Astrocyte (in vitro differentiated cells and primary cell): ENCODE measurements at regions not wholly inside any gene's neighbourhood (a gene's known extent, or its start where the extent isn't known, plus 50 kb on each side); places are given as distances from the start of the nearest gene placed in this dataset.
A peak's percentile ranks its signal among the peaks of the same experiment; 100 is the strongest.

ENCODE experiments used
- DNase-seq: peaks from one replicate; pipeline ENCODE4 v3.0.0-alpha.2; 2010; ENCODE audit warnings: low read depth
- FAIRE-seq: peaks from 2 replicates; lab custom pipeline; 2011; peaks lifted over from hg19 to GRCh38; lab: Jason Lieb, UNC
- H2AFZ ChIP-seq: 2 replicates; pipeline ENCODE4 v1.6.0; 2012; ENCODE audit warnings: low read depth, low read length, inconsistent platforms
- H3K27ac ChIP-seq: 2 replicates; pipeline ENCODE4 v1.5.1; 2011; ENCODE audit warnings: low read depth, low read length, inconsistent platforms
- H3K27me3 ChIP-seq: 2 replicates; pipeline ENCODE4 v1.6.0; 2011; ENCODE audit warnings: low read length, inconsistent platforms; ENCODE audit not compliant: insufficient read depth
- H3K36me3 ChIP-seq: 2 replicates; pipeline ENCODE4 v1.5.1; 2011; ENCODE audit warnings: low read length, inconsistent platforms; ENCODE audit not compliant: insufficient read depth
- H3K4me1 ChIP-seq: 2 replicates; pipeline ENCODE4 v1.5.1; 2011; ENCODE audit warnings: low read length, inconsistent platforms; ENCODE audit not compliant: insufficient read depth
- H3K4me2 ChIP-seq: 2 replicates; pipeline ENCODE4 v1.6.0; 2012; ENCODE audit warnings: low read length, inconsistent platforms
- H3K4me3 ChIP-seq: 2 replicates; pipeline ENCODE4 v1.5.1; 2011; ENCODE audit warnings: low read depth, mild to moderate bottlenecking, low read length, inconsistent platforms; ENCODE audit not compliant: insufficient read depth
- H3K79me2 ChIP-seq: 2 replicates; pipeline ENCODE4 v1.6.0; 2012; ENCODE audit warnings: mild to moderate bottlenecking, low read length, inconsistent platforms; ENCODE audit not compliant: insufficient read depth
- H3K9ac ChIP-seq: 2 replicates; pipeline ENCODE4 v1.6.0; 2012; ENCODE audit warnings: mild to moderate bottlenecking, low read length, inconsistent platforms
- H3K9me3 ChIP-seq: 2 replicates; pipeline ENCODE4 v1.5.1; 2012; ENCODE audit warnings: low read depth, mild to moderate bottlenecking, low read length, inconsistent platforms; ENCODE audit not compliant: insufficient read depth
- H4K20me1 ChIP-seq: 2 replicates; pipeline ENCODE4 v1.6.0; 2012; ENCODE audit warnings: low read length, inconsistent platforms; ENCODE audit not compliant: insufficient read depth
- H3K27ac Mint-ChIP-seq: one replicate; pipeline ENCODE4 v1.8.0; 2021; ENCODE audit warnings: mild to moderate bottlenecking, mixed read lengths; ENCODE audit not compliant: unreplicated experiment
- H3K27me3 Mint-ChIP-seq: one replicate; pipeline ENCODE4 v1.8.0; 2021; ENCODE audit warnings: low read depth, mixed read lengths; ENCODE audit not compliant: unreplicated experiment
- H3K36me3 Mint-ChIP-seq: one replicate; pipeline ENCODE4 v1.8.0; 2021; ENCODE audit warnings: low read depth, mixed read lengths; ENCODE audit not compliant: unreplicated experiment
- H3K4me1 Mint-ChIP-seq: one replicate; pipeline ENCODE4 v1.8.0; 2021; ENCODE audit warnings: low read depth, mixed read lengths; ENCODE audit not compliant: unreplicated experiment
- H3K4me3 Mint-ChIP-seq: one replicate; pipeline ENCODE4 v1.8.0; 2021; ENCODE audit warnings: mild to moderate bottlenecking, moderate library complexity, mixed read lengths; ENCODE audit not compliant: unreplicated experiment
- H3K9me3 Mint-ChIP-seq: one replicate; pipeline ENCODE4 v1.8.0; 2021; ENCODE audit warnings: mild to moderate bottlenecking, mixed read lengths; ENCODE audit not compliant: unreplicated experiment
- CTCF ChIP-seq: IDR thresholded peaks from 2 replicates; pipeline ENCODE4 v1.5.1; 2011; ENCODE audit warnings: low read depth, mild to moderate bottlenecking, inconsistent platforms, low read length, moderate library complexity; ENCODE audit not compliant: insufficient read depth
- EZH2 ChIP-seq: IDR thresholded peaks from 2 replicates; pipeline ENCODE4 v1.6.1; 2012; ENCODE audit warnings: mild to moderate bottlenecking, low read length, inconsistent platforms; ENCODE audit not compliant: insufficient read depth

- Mint-ChIP-seq H3K27ac (no peak overlapping the region), H3K4me3 (no peak overlapping the region), H3K36me3 (no peaks in the 10 kb centered on the region), H3K4me1 (no peaks in the 10 kb centered on the region), H3K27me3 (peaks cover 10% of the 10 kb centered on the region), H3K9me3 (peaks cover 10% of the 10 kb centered on the region)
- Histone ChIP-seq H3K9ac (no peak overlapping the region), H3K4me2 (no peak overlapping the region), H3K27ac (no peak overlapping the region), H2AFZ (no peak overlapping the region), H3K4me3 (no peak overlapping the region), H3K9me3 (no peaks in the 10 kb centered on the region), H3K4me1 (no peaks in the 10 kb centered on the region), H3K27me3 (no peaks in the 10 kb centered on the region), H3K79me2 (no peaks in the 10 kb centered on the region), H4K20me1 (no peaks in the 10 kb centered on the region), H3K36me3 (no peaks in the 10 kb centered on the region)
- DNase-seq (no peak), FAIRE-seq (no peak)
- TF ChIP-seq CTCF (no peak), EZH2 (no peak)
Measured at GRCh38 chr16:51276336-51276735, 125.3 kb upstream of the SALL1 start.

GRCh38 chr16:51272420-51272819, 121.3 kb upstream of the SALL1 start:
- TF ChIP-seq CTCF: no peak
- TF ChIP-seq EZH2: no peak
- no peak for FAIRE-seq
- no peaks in the 10 kb centered on the region for H3K79me2 ChIP-seq

GRCh38 chr16:51271156-51271701, 120.2 kb upstream of the SALL1 start:
- Mint-ChIP-seq H3K9me3 (peaks cover 6% of the 10 kb centered on the region), H3K36me3 (no peaks in the 10 kb centered on the region), H3K27me3 (peaks cover 7% of the 10 kb centered on the region), H3K4me3 (no peak overlapping the region), H3K4me1 (no peaks in the 10 kb centered on the region), H3K27ac (no peak overlapping the region)
- H3K9ac ChIP-seq: no peak overlapping the region
- no peak overlapping the region for H3K4me2 ChIP-seq
- H3K27ac ChIP-seq: no peak overlapping the region
- DNase-seq (peak; percentile 25), FAIRE-seq (no peak)
- H3K4me3 ChIP-seq: no peak overlapping the region
- no peaks in the 10 kb centered on the region for H3K9me3 ChIP-seq
- no peak overlapping the region for H2AFZ ChIP-seq
- TF ChIP-seq EZH2: no peak
- no peak for TF ChIP-seq CTCF
- H3K36me3 ChIP-seq: no peaks in the 10 kb centered on the region
- no peaks in the 10 kb centered on the region for H3K27me3 ChIP-seq
- no peaks in the 10 kb centered on the region for H3K79me2 ChIP-seq
- no peaks in the 10 kb centered on the region for H4K20me1 ChIP-seq
- H3K4me1 ChIP-seq: no peaks in the 10 kb centered on the region

More at GRCh38 chr16:51272420-51272819, 121.3 kb upstream of the SALL1 start:
- H3K9me3 ChIP-seq: no peaks in the 10 kb centered on the region
- H3K36me3 ChIP-seq: no peaks in the 10 kb centered on the region
- no peak overlapping the region for H3K27ac Mint-ChIP-seq
- no peak overlapping the region for H3K9ac ChIP-seq
- H3K4me3 ChIP-seq: no peak overlapping the region
- H3K27ac ChIP-seq: no peak overlapping the region
- H3K4me1 ChIP-seq: no peaks in the 10 kb centered on the region
- no peaks in the 10 kb centered on the region for H3K4me1 Mint-ChIP-seq
- H3K27me3 Mint-ChIP-seq: peaks cover 7% of the 10 kb centered on the region
- H3K4me3 Mint-ChIP-seq: no peak overlapping the region
- no peak for DNase-seq
- H3K27me3 ChIP-seq: no peaks in the 10 kb centered on the region
- no peak overlapping the region for H3K4me2 ChIP-seq
- H3K36me3 Mint-ChIP-seq: no peaks in the 10 kb centered on the region
- peaks cover 6% of the 10 kb centered on the region for H3K9me3 Mint-ChIP-seq
- no peak overlapping the region for H2AFZ ChIP-seq
- no peaks in the 10 kb centered on the region for H4K20me1 ChIP-seq
